EL (cell line): ENCODE measurements at regions not wholly inside any gene's neighbourhood (a gene's known extent, or its start where the extent isn't known, plus 50 kb on each side); places are given as distances from the start of the nearest gene placed in this dataset.

Experiments
- DNase-seq: peaks from one replicate; pipeline ENCODE4 v3.0.0-alpha.2; 2016

DNA sequence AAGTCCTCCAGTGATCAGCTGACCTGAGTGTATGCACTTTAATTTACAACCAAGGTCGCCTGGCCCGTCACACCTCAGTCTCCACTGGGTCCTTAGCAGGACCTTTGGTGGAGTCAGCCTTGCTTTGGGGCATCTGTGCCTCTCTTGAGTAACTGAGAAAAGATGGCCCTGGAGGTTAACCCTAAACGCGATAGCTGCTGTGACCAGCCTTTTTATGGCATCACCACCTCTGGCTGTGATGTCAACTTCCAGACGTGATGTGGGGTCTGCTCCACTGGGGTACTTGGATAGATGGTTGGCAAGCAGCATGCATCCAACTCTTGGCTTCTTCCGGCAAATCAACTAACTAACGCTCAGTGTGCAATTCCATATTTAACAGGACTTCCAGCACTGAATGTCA, 122.8 kb upstream of the RTL1 start:
- no peak for DNase-seq

DNA sequence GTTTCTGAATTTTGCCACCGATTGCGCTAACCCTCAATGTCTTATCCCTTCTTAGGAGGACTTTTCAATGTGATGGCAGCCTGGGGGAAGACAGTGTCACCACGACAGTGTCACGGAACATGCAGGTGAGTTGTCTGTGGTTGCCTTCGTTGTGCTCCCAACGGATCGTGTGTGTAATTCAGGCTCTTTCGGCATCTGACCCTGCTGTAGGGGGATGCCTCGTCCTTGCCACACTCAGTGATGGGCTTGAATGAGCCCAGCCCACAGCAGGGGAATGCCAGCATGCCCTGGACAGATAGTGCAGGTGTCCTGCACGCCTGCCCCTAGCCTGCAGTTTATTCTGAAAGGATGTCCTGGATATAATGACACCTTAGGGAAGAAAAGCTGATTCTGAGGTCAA, 123.8 kb upstream of the RTL1 start:
- no peak for DNase-seq

DNA sequence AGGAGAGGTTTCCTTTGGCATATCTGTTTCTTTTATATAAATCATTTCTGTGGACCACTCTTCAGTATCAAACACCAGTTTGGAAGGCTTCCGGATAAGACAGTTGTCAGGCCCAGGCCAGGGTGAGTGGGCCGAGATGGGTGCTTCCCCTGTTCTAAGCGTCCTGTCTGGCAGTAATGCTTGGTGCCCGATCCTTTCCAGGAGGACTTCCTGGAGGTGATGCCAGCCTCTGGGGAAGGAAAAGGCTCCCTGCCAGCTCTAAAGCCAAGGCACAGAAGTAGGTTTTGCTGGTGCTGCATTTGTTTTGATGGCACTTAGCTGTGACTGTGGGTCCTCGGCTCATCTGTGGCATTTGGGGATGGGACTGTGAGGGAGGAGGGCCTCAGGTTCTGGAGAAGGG, 124.4 kb upstream of the RTL1 start:
- no peak for DNase-seq

DNA sequence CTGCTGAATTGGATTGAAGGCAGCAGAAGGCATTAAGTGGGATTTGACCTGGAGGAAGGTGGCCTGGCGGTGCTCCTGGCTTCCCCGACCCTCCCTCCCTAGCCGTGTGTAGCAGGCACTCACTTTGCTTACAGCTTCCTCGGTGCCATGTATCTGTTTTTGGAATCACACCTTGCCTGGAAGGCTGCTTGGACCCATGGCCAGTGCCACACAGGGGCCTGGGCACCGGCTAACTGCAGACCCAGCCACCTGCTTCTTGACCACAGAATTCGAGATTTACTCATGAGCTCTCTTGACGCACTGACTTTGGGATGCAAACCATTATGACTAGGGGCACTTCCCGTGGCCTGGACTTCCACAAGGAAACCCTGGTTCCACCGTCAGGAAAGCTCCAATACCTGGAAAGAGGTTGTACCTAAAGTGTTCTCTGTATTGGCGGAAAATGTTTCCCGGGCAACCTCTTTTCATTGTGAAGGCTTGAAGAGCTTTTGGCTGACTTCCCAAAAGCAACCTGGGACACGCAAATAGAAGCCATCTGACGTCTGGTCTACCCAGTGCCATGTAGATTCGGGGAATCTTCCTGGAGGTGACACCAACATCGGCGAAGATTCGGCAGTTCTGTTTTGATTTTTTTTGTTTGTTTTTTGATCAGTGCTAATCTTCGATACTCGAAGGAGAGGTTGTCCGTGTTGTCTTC, 125.6 kb upstream of the RTL1 start:
- no peak for DNase-seq

DNA sequence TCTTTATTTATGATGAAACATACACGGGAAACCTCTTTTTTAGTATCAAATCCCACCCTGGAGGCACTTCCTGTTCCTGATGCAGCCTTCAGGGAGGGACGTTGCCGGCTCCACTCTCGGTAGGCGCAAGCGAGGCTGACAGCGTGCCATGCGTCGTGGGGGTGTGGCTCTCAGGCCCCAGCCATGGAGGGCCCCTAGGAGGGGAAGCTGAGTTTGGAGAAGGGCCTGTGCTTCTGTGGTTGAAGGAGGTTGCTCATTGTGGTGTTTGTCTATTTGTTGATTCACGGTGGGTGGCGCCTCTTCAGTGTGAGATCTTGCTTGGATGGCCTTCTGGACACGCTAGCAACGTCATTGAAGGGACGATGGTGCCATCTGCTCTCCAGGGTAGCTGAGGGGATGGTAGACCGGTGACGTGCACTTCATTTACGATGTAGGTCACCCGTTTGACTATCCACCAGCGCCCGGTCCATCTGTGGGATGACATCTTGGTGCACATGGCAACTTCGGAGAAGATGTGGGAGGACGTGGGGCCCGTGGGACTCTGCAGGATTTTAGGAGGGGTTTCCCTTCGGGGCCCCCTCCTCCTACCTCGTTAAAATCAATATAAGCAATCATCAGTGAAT, 126.3 kb upstream of the RTL1 start:
- DNase-seq = no peak

DNA sequence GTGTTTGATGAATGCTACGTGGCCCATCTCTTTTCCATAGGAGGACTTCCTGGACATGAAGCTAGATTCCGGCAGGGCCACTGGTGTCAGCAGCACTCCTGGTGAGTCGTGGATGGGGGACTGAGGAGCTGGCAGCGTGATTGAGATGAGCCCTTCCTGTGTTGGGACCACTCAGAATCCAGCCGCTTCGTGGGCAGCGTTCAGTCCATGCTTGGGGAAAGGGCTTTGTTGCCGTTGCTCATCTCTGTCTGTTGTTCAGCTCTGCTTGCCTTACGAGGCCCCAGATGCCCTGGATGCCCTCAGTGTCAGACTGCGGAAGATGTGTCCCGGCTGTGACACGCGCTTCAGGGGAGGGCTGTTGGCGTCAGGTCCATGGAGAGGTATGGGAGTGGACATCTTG, 127.1 kb upstream of the RTL1 start:
- DNase-seq = no peak

DNA sequence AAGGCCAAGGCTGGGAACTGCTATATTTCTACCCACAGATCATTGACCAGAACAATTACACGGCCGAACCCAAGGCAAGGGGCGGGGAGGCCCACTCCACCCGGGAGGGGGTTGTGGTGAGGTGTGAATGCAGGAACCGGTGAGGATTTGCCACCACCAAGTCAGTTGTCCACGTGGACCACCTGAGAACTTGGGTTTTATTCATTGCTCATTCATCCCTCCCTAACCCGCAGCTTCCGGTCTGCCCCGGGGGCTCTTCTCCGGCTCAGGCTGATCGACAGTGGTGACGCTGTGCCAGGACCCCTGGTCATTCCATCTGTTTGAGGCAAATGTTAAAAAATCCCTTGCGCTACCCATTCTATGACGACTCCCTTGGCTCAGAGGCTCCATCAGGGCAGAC, 127.7 kb upstream of the RTL1 start:
- DNase-seq = no peak

DNA sequence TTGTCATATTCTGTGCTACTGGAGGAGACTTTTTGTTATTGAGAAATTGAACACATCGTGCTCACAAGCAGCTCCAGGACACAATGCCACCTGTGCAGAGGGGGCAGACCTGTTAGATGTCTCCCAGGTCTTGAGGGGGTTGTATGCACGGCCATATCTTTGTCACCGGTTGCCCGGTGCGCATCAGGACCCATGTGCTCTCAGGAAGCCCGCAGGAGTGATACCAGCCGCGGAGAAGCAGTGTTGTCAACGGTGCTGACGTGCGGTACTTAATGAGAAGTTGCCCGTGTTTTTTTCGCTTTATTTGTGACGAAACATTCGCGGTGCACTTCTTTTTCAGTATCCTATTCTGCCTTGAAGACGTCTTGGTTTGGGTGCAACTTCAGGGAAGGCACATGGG, 128.2 kb upstream of the RTL1 start:
- DNase-seq = no peak

DNA sequence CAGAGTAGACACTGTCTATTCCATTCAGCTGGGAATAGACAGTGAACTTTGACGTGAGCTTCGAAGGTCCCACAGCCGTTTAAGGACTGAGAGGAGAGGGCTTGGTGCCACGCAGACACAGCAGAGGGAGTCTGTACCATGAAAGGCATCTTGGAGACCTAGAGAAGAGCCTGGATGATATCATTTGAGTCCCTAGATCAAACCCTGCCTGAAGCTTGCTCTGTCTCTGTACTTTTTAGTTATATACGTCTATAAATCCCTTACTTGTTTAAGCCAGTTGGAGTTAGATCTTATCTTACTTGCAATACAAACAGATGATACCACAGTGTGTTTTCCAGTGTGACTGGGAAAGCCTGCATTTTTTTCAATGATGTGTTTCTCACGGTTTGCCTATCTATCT, 128.9 kb upstream of the RTL1 start:
- DNase-seq = no peak

DNA sequence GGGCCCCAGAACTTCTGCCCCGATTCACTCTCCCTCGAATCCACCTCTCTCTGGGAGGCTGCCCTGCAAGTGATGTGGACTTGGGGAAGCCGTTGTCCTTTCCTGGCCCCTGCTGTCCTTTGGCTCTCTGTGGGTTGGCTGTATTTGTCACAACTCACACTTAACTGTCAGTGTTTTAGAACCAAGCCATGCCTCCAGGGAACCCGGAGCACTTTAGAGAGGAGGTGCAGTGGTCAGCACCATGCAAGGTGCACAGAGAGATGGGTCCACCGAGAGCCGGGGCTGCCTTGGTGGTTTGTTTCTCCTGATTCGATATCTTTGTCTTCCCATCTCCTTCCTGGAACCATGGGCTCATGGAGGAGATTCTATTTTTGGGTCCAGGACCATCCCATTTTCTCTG, 129.5 kb upstream of the RTL1 start:
- no peak for DNase-seq

DNA sequence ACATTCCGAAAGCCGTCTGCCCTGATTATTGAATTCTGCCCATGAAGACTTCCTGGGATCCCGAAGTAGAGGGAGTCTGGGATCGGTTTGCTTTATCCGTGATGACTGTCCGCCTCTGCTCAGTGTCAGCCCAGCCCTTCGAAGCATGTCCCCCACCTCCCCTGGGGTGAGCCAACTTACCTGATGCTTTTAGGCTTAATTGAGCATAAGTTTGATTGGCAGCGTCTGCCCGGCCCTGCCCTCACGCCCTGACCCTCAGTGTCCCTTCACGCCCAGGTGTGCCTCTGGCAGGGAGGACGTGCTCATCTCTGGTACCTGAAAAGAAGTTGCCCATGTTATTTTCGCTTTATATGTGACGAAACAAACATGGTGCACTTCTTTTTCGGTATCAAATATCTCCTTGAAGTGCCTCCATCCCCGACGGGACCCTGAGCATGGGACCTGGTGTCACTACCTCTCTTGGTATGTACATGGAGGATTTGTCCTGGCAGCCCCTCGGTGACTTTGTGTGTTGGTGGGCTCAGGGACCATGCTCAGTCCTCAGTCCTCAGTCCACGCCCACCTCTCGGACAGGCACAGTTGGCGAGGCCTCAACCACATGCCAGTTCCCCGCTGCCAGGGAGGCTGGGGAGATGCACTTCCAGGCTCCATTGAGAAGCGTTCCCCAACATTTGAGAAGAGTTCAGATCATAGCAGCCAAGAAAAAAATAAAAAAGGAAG, 130.1 kb upstream of the RTL1 start:
- no peak for DNase-seq

DNA sequence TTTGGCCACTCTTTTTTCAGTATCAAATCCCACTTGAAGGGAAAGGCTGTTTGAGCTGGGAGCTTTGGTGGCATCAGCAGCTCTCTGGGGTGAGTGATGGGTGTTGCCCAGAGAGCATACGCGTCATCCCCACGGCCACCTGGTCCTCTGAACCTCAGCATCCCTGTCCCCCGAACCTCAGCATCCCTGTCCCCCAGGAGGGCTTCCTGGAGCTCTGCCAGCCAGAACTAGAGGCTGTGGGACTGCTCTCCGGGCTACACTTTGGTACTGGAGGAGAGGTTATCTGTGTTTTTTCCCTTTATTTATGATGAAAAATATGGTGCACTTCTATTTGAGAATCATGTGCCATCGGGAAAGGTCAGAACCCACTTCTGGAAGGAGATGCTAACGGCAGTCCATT, 131.5 kb upstream of the RTL1 start:
- DNase-seq = no peak

DNA sequence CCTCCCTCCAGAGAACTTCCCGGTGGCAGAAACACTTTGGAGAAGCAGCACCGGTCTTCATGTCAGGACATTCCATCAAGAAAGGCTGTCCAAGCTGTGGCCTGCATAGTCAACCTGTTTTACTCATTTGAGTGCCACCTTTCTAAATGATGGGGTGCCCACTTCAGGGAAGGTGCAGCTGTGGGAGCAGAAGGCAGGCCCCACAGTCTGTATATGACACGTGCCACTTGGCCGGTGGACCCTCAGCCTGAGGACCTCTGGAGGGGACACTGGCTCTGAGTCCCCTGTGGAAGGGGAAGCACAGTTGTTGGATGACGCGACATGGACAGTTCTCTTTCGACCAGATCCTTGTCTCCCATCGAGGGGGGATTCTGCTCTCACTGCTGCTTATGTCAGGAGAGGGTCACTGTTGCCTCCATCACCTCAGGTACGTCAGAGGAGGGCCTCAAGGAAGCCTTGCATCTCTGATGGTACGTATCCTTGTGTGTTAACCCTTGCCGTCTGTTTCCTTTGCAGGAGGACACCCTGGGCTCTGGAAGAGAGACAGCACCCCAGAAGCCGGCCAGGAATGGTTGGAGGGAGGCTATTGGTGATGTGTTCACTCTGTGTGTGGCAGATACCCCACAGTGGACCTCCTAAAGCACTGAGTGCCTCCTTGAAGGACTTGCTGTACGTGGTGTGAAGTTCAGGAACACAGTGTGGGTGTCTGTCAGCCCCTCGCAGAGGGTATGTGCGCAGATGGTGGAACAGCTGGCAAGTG, 132.1 kb upstream of the RTL1 start:
- DNase-seq = no peak

DNA sequence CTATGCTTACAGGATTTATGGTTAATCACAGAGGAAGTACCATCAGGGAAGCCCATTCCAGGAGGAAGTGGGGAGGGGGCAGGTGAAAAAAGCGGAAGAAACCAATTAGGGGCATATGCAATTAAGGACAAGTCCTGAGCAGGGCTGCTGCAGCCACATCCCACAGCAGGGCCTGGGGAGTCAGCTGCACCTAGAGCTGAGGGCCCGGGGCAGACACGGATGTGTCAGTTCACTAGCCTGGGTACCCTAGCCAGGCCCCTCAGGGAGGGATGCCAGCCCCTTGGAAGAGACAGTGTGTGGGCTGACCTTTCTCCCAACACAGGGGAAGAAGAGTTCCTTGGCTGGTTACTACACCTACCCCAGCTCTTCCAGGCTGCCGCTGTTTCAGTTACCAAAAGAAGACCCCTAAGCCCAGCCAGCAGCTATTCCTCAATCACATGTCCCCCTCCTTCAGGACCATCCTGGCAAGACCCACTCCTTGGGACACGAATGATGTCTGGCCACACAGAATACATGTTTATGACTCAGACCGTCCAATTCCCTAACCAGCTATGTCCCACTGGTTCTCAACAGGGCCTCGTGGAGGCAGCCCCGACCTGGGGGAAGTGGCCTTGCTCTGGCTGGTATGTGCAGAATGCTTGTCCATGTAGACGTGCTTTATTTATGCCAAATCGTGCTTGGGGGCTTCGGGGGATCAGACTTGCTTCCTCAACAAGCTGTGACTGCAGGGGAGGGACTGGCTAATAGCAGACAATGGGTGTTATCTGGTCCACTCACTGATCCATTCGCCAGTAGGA, 133.7 kb upstream of the RTL1 start:
- no peak for DNase-seq

DNA sequence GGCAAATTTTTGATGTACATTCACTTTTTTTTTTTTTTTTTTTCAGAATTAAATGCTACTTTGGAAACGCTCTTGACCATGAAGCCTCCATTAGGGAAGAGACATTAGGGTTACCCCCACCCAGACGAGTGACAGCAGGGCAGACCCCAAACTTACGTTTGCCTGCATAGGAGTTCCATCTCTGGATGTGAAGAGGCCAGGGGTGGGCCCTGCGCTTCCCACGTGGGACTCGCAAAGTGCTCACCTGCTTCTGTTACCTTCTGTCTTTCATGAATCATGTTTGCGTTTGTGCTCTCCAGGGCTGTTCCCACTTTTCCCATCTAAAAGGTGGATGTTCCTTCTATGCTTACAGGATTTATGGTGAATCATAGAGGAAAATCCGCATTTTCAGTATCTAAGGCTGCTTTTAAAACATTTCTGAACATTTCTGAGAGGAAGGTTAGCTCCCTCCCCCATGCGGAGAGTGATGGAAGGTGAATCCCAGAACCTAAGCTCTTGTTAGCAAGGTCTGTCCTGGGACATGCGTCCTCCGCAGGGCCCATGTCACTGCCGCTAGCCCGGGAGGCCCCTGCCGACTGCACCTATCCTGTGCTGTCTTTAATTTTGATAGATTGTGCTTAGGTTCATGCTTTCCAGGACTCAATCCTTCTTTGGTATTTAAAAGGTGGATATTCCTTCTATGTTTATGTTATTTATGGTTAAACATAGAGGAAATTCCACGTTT, 135.7 kb upstream of the RTL1 start:
- no peak for DNase-seq

DNA sequence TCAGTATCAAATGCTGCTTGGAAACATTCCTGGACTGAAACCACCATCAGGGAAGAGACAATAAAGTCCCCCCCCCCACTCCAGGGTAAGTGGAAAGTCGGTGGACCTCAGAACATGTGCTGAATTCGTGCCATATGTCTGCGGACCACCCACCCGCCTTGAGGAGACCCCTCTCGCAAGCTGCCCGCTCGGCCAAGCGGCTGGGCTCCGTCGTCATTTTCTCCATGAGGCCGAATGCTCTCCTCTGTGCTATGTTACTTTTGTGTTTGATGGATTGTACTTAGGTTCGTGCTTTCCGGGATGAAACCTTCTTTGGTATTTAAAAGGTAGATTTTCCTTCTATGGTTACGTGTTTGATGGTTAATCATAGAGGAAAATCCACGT, 136.2 kb upstream of the RTL1 start:
- no peak for DNase-seq

DNA sequence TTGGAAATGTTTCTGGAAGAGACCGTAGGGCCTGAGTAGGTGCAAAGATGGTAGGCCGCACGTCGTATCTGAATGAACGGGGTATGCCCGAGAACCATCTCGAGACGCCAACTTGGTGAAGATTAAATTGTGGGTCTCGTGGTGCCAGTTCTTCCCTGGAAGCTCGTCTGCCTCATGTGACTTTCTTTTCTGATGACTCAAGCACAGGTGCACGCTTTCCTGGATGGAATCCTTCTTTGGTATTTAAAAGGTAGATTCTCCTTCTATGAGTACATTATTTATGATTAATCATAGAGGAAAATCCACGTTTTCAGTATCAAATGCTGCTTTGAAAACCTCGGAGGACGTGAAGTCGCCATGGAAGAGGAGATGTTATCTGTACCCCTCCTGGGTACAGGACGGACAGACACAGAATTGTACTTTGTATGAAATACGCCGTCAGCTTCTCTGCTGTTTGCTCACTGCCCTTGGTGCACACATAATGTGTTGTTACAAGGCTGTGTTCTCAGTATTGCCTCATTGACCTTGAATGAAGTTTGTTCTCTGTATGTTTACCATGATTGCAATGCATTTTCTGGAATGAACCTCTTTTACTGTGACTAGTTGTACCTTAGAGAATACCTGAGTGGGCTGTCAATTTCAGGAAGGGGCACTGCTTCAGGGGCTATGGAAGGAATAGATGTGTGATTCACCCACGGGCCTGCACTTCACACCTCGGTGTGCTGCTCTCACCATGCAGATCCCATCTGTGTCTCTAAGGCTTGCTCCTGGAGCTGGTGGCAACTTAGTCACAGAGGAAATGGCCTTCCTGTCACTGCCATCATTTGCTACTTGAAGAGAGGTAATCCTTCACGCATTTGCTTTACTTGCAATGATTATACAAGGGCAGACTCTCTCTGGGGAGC, 137.3 kb upstream of the RTL1 start:
- no peak for DNase-seq

DNA sequence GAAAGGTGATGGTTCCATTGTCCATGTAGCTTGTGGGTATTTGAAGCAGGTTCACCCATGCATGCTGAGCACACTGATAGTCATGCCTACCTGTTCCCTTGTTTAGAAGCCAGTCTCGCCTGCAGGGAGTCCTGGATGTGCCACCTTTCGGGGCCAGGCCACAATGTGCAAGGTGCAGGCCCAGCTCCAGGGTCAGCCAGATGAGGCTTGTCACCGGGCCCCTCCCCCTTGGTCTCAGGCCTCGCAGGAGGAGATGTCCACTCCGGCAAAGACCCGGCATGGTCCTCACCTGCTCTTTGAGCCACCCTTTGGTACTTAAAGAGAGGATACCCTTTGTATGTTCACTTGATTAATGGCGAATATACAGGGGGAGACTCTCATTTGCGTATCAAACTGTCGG, 140.4 kb upstream of the RTL1 start:
- no peak for DNase-seq

DNA sequence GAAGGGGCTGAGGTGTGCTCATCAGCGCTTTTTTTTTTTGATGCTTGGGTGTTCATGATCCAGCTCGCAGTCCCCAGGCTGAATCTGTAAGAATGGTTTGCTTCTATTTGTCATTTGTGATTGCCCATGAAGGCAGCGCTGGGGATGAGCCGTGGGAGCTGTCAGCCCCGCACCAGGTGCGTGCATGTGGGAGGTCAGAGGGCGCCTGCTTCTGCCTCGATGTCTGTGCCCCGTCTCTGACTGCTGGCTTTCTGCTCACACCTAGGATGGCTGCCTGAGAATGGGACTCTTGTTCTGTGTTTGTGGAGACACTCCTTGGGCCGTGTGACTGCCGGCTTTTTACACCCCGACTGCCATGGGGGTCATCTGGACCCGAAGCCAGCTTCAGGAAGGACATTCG, 141.2 kb upstream of the RTL1 start:
- DNase-seq = no peak

DNA sequence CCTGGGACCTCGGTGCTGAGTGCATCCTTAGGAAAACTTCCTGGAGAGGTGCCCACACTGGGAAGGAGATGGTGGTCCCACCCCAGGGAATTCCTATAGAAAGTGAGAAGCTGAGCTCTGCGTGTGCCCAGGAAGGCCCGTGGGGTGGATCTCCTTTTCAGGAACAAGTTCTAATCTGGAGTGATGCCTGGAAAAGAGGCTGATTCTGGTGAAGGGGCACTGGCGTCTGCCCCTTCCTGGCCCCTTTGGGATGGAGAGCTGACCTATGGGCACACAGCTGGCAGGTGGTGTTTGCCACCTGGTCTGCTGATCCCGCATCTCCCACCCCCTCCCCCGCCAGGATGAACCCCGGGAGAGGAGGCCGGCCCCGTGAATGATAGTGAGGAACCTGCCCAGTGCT, 142.0 kb upstream of the RTL1 start:
- no peak for DNase-seq

DNA sequence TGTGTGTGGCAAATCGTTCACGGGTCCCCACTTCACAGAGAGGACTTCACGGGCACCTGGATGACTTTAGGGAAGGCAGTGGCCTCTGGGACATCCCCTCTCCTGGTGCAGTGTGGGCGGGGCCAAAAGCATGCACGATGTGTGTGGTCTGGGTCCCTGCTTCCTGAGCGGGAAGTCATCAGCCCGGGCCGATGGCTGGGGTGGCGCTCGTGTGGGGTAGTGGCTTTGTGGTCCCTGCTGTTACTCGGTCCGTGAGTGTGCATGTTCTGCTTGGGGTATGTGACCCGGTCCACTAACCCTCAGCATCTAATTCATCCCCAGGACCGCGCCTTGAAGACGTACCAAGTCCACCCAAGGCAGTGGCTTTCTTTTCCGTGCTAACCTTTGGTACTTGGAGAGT, 142.5 kb upstream of the RTL1 start:
- DNase-seq = no peak
